ENCODE measurements at regions not wholly inside any gene's neighbourhood (a gene's known extent, or its start where the extent isn't known, plus 50 kb on each side); places are given as distances from the start of the nearest gene placed in this dataset.
"Not testable (repeated sequence)": the region's sequence is repeated elsewhere in the genome, so short reads cannot be mapped to it uniquely, and the experiment has no call there.

DNA sequence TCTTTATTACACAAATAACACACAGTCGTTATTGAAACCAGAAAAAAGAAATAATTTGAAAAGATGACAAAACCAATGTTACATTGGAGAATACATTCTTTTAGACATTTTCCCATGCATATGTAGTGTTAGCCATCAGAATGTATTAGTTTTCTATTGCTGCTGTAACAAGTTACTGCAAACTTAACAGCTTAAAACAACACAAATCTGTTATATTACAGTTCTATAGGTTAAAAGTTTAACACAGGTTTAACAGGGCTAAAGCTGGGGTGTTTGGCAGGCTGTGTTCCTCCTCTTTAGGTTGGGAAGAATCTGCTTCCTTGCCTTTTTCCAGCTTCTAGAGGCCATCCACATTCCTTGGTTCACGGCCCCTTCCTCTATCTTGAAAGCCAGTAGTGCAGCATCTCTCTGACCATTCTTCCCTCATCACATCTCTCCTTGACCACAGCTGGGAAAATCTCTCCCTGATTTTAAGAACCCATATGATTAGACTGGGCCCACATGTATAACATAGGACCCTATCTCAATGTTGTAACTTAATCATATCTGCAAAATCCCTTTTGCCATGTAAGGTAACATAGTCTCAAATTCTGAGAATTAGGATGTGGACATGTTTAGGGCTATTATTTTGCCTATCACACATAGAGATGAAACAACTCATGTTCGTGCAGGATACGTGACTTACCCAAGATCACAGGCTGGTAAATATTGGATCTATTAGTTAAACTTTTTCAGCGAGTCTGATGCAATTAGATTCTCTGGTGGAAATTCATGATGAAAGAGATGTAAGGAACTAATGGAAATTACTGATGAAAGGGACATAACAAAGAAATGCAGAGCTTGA lies 145.4 kb upstream of the TMEM170B start:
- no peak for DNase-seq
- intact Hi-C loops (cut with DNase I), result no loop called here

DNA sequence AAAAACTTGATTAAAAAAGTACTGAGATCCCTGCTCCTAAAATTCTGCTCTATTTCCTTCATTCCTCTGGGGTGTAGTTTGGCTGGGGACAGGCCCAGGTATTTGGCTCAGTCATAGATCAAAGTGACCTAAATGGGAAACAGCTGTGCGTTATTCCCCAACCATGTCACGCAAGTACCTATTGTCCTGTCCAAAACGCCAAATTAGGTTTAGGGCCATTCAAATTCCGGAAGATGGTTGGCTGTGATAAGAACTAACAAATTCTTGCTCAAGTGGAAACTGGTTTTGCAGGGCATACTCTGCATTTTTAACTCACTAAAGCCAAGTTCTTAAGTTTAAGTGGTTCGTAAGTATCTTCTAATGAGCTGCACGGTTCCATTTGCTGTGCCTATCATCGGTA lies 147.6 kb upstream of the TMEM170B start:
- DNase-seq, result no peak
- intact Hi-C loops (cut with DNase I), result no loop called here

DNA sequence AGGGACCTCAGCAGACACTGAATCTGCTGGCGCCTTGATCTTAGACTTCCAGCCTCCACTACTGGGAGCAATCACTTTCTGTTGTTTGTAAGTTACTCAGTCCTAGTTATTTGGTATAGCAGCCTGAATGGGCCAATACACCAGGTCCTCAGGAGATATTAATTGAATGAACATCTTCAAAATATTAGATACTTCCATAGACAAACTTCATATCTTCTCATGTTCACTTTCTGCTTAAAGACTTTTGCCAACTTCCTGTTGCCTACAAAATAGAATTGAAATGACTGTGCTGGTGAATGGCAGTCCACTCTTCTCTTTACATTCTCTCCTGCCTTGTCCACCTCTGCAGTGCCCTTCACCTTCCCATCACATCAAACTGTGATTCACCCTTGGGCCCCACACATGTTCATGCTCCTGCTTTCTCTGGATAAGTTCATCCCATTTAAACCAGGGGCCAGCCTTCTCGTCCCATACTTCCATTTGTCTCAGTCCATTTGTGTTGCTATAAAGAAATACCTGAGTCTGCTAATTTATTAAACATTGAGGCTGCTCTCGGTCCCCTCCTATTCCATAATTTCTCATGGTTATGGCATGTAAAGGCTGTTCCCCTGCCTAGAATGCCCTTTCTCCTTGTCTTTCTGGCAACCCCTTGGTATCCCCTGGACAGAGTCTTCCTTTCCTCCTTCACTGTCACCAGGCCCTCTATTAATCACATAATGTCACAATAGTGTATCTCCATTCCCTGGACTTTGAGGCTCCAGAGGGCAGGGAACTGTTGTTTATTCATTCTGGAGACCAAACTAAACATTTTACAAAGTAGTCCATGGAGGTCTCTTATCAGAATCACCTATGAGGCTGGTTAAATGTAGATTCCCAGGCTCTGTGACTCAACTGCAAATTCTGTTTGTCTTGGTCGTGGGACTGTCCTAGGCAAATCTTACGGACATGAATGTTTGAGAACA lies 148.3 kb upstream of the TMEM170B start:
- intact Hi-C loops (cut with DNase I), result no loop called here
- DNase-seq, result no peak

DNA sequence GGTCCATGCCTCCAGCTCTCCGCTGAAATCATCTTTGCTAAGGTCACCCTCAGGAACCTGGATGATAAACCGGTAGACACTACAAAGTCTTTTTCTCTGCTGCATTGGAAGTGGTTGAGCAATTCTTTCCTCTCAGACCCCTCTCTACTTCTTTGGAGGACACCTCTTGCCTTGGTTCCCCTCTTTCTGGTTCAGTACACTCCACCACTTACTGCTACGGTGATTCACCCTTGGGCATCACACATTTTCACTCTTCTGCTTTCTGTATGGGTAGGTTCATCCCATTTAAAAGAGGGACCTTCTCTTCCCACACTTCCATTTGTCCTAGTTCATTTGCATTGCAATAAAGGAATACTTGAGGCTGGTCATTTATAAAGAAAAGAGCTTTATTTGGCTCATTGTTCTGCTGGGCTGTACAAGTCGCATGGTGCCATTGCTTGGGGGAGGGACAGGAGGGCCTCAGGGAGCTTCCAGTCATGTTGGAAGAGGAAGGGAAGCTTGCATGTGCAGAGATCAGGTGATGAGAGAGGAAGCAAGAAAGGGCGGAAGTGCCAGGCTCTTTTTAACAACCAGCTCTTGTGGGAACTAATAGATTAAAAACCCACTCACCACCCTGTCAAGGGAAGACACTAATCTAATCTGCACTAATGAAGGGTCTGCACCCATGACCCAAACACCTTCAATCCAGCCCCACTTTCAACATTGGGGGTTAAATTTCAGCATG lies 149.7 kb upstream of the TMEM170B start:
- intact Hi-C loops (cut with DNase I), result no loop called here
- DNase-seq, result no peak

DNA sequence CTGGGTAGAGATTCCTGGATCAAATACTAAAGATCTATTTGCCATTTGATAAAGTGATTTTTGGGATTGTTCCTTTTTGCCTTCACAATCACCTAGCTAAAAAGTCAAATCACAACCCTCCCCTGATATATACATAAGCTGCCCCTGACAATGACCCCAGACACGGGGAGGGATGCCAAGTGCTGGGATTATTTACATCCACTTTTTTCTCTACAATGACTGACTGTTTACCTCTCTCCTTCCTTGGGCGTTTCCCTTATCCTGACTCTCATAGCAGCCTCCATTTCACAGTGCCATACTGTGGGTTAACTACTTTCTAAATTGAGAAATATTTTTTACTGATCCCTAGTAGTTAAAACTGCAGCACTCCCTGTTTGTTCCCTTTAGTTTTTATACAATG lies 150.8 kb upstream of the TMEM170B start:
- intact Hi-C loops (cut with DNase I), result no loop called here
- no peak for DNase-seq

DNA sequence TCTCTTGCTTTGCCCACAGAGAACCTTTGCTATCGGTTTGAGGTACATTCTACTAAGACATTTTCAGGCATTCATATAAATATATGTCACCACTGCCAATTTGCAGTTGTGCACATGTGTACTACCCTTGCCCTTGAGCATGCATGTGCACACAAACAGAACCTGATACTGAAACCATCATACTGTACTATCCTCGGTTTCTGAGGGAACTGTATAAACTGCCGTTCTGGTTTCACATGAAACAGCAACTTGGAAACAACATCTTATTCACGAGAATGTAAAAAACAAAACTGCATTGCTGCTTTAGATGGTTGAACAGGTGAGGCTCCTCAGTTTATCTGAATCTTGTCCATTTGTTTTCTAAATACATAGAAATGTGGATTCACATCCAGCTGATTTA lies 151.2 kb upstream of the TMEM170B start:
- no peak for DNase-seq
- intact Hi-C loops (cut with DNase I), result no loop called here

DNA sequence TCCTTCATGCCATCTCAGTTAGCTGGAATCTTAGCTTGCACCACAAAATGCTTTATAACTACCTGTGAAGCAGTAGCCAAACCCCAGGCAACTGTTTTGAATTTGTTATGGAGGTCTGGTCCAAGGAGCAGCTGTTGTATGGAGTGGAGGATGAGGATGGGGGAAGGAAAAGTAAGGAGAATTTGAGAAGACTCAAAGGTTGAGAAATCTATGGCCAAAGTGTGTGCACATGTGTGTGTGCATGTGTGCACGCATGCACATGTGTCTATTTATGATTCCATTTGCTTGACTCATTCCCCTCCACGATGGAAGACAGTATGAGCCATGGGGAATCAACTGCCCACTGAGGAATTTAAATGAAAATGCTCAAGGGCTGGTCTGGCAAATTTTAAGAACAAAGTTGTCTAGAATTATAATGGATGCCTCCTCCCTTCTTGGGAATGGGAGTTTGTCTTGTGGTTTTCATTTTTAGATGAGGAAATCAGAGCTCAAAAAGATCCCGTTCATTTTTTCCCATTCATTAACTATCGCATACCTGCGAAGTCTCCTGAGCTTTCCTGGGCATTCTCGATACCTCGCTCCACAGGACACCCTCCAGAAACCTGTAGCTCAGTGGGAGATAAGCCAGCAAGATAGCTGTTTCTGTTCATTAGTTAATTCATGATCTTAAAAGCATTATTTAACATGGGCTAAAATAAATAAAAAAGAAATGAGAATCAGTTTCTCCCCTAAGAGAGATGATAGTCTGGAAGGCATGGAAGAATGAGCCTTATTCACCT lies 152.3 kb upstream of the NEDD9 start:
- DNase-seq, result no peak
- intact Hi-C loops (cut with DNase I), result no loop called here

DNA sequence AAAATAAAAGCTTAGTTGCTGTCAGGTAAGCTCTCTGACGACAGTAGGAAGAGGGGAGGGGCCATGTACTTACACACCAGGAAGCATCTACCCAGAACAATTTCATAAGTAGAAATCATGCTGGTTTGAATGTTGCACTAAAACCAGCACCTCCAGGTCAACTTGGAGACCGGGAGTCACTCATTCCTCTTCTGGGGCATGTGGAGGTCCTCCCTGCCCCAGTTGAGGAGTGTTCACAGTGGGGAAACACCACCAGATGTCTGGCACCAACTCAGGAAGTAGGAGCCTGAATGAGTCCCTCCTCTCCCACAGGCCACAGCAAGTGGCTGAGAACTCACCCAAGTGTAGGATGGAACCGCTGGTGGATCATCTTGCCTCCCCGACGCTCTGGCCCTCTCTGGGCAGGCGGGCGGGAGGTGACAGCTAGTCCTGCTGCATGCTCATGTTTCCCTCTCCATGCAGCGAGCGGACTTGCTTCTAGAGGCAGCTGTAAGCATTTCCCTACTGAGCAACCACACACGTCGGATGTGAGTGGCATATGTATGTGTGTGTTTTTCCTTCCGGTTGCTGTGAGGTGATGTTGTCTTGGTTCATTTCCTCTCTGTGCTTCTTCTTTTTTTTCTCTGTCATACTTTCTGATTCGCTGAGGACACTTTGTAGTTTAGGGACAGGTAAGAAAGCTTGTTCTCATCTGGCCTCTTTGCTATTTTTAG lies 149.5 kb upstream of the NEDD9 start:
- intact Hi-C loops (cut with DNase I), result no loop called here

DNA sequence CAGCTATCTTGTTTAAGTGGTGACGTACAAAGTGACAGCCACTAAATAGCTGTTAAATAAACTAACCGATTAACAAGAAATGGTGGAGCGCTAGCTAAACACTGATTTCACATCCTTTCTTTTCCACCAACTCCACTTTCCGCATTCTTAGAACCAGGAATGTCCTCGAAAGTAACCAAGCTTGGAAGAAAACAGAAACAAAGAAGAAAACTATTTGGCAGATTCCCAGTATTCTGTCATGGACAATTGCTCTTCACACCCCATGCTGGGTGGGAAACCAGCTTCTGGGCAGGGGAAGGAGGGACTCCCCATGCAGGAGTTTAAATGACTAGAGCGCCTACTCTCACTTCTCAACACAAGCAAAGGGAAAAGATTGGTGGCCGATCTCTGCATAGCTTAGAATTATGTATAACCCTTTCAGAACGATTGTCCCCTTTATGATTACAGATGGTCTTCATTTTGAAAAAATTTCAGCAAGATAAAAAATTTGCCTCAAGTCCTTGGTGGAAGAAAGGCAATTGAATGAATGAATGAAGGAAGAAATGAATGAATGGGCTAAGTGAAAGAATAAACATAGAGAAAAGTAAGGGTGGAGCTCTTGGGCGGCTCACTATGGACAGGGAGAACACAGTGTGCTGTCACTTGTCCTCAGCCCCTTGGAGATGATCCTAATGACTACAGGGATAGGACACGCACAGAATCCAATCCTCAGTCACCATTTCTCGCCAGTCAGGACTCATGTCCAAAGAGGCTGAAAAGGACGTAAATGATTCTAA lies 148.7 kb upstream of the NEDD9 start:
- DNase-seq, result no peak
- intact Hi-C loops (cut with DNase I), result no loop called here

More for the DNA sequence above, 149.5 kb upstream of the NEDD9 start:
- DNase-seq, result peak in 8 of 42 donors; percentile 7 to 41 (median 12)

DNA sequence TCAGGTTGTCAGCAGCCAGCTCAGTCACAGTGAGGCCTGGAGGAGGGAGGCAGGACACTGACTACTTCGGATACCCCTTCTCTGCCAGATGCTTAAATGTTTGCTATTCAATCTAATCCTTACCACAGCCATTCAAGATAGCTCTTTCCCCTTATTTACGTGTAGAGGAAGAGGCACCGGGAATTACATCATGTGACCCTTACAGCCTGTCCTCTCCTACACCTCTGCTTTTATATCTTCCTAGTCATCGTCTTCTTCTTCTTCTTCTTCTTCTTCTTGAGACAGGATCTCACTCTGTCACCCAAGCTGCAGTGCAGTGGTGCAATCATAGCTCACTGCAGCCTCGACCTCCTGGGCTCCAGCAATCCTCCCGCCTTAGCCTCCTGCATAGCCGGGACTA lies 148.1 kb upstream of the NEDD9 start:
- intact Hi-C loops (cut with DNase I), result no loop called here
- no peak for DNase-seq

DNA sequence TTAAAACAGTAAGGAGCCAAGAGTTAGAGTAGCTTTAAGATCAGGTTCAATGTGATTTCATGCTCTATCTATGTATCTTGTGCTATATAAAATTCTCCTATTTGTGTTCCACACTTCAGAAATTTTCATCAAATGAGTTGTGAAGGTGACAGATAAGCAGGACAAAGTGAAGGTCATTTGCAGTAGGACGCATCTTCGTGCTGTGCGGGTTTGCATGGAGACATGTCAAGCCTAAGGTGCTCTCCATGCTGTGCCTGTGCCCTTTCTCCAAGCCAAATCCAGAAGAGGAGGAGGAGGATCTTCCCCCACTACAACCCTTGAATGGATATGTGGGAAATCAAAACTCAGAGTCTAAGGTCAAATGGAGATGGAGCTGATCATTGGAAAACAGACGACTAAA lies 147.3 kb upstream of the NEDD9 start:
- no peak for DNase-seq
- intact Hi-C loops (cut with DNase I), result no loop called here

DNA sequence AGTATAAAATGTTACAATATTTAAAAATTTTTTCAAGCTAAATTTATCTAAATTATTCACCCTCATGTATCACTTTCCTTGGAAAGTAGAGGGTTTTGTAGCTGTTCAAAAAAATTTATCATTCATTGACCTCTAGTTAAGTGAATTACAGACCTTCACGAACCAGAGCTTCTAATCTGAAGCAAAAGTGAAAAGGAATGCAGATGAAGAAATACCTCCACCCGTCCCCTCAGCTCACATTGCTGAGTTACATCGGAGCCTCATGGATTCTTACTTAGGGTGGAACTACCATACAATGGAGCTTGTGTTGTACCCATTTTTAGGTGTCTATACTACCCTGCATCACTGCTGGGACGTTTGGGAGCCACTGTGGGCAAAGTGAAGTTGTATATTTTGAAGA lies 146.2 kb upstream of the NEDD9 start:
- DNase-seq, result no peak
- intact Hi-C loops (cut with DNase I), result no loop called here

DNA sequence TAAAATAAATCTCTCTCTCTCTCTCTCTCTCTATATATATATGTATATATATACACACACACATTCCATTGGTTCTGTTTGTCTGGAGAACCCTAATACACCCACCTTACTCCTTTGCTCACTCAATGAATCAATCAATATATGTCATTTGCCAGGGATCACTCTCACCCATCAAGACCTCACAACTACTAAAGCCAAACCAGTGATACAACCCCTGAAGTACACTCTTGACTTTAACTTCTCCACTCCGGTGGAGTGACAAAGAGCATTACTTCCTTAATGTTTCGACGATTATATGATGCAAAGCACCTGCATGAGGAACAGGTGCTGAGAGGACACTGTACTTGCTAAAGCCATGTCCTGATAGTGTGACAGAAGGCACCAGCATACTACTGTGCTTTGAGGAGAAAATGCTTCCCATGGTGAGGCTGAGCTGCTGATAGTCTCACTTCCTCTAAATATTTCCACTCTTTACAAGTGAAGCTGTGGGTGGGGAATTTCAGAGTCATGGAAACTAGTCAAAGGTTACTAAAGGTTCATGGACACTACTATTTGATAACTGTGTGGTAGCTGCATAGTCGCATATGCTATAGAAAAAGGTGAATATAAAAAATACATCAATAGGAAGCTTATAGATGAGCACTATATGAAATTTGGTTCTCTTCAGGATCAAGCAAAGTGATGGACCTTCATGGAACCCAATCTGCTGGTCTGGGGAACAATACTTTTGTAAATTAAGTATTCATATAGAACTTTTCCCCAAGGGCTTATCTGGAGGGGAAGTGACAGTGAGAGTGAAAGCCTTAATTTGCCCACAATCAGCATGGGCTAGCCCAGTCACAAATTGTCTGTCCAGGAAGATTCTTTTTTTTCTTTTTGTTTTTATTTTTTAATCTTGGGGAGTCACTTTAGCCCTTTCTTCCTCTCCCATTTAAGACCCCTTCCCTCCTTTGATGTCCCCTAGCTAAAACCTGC lies 141.9 kb upstream of the NEDD9 start:
- DNase-seq, result no peak

DNA sequence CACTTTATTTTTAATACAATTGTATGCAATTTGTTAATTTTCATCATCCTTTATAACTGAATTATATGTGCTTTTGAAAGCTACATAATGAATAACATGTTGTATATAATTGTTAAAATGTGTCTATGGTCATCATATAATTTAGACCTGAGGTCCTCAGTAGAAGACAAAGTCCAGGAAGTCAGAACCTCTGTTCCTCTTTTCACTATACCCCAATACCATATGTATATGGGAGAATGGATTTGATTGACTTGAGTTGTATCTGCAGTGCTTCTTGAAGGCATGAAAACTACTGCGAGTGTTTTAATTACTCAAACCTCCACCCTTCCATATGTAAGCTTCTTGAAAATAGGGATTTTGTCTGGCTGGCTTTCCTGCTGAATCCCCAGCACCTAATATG lies 140.7 kb upstream of the NEDD9 start:
- DNase-seq, result no peak
- intact Hi-C loops (cut with DNase I), result no loop called here

More for the DNA sequence above, 141.9 kb upstream of the NEDD9 start:
- intact Hi-C loops (cut with DNase I), result no loop called here

DNA sequence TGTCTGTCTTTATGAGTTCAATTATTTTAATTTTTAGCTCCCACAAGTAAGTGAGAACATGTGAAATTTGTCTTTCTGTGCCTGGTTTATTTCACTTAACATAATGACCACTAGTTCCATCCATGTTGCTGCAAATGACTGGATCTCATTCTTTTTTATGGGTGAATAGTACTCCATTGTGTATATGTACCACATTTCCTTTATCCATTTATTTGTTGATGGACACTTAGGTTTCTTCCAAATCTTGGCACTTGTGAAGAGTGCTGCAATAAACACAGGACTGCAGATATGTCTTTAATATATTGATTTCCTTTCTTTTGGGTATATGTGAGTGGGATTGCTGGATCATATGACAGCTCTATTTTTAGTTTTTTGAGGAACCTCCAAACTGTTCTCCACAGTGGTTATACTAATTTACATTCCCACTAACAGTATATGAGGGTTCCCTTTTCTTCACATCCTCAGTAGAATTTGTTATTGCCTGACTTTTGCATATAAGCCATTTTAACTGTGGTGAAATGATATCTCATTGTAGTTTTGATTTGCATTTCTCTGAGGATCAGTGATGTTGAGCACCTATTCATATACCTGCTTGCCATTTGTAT lies 139.8 kb upstream of the NEDD9 start:
- intact Hi-C loops (cut with DNase I); DNase-seq: not testable (repeated sequence)

All from head of caudate nucleus (tissue), 42 donors.